ENCODE measurements at regions not wholly inside any gene's neighbourhood (a gene's known extent, or its start where the extent isn't known, plus 50 kb on each side); places are given as distances from the start of the nearest gene placed in this dataset.
"Not testable (repeated sequence)": the region's sequence is repeated elsewhere in the genome, so short reads cannot be mapped to it uniquely, and the experiment has no call there.

- no peaks in the 10 kb centered on the region for H3K9me3 ChIP-seq (ENCODE audit: control insufficient read depth in 1 of 2, low read length in 2 of 2)
- H3K27me3 ChIP-seq (ENCODE audit: insufficient read depth, low read length) = no peaks in the 10 kb centered on the region
- H3K4me3 ChIP-seq (ENCODE audit: low read length in 2 of 2) = no peak overlapping the region
- Mint-ChIP-seq H3K36me3 (no peaks in the 10 kb centered on the region), H3K4me1 (no peaks in the 10 kb centered on the region), H3K9me3 (no peaks in the 10 kb centered on the region), H3K27ac (no peak overlapping the region), H3K4me3 (no peak overlapping the region), H3K27me3 (peaks cover 3 to 11% of the 10 kb centered on the region in 2 donors)
- intact Hi-C loops (cut with micrococcal nuclease) = no loop called here
- POLR2A ChIA-PET (ENCODE audit: partially characterized antibody) = no interaction called here
- no peak overlapping the region for H3K27ac ChIP-seq (ENCODE audit: low read depth, low read length)
- H3K4me1 ChIP-seq (ENCODE audit: insufficient read depth, low read length) = no peaks in the 10 kb centered on the region
- no peaks in the 10 kb centered on the region for H3K36me3 ChIP-seq (ENCODE audit: insufficient read depth, low read length)
- CTCF ChIA-PET (ENCODE audit: partially characterized antibody) = no interaction called here
- DNase-seq = no peak
These were observed 323.4 kb upstream of the SFSWAP start for GRCh38 chr12:131387281-131388163.

GRCh38 chr12:131388164-131389053, 322.5 kb upstream of the SFSWAP start:
- intact Hi-C loops (cut with micrococcal nuclease); H3K4me1 ChIP-seq (ENCODE audit: insufficient read depth, low read length); DNase-seq; H3K4me1 Mint-ChIP-seq; H3K27ac ChIP-seq (ENCODE audit: low read depth, low read length); H3K9me3 Mint-ChIP-seq; H3K27me3 ChIP-seq (ENCODE audit: insufficient read depth, low read length); H3K36me3 ChIP-seq (ENCODE audit: insufficient read depth, low read length); H3K4me3 ChIP-seq (ENCODE audit: low read length in 2 of 2); CTCF ChIA-PET (ENCODE audit: partially characterized antibody); H3K36me3 Mint-ChIP-seq; POLR2A ChIA-PET (ENCODE audit: partially characterized antibody); H3K9me3 ChIP-seq (ENCODE audit: control insufficient read depth in 1 of 2, low read length in 2 of 2); H3K27ac Mint-ChIP-seq; H3K4me3 Mint-ChIP-seq: not testable (repeated sequence)
- peaks cover 3 to 11% of the 10 kb centered on the region in 2 donors for H3K27me3 Mint-ChIP-seq

- ChIA-PET POLR2A (ENCODE audit: partially characterized antibody) (no interaction called here), CTCF (ENCODE audit: partially characterized antibody) (no interaction called here)
- no peak overlapping the region for H3K4me3 Mint-ChIP-seq
- H3K9me3 Mint-ChIP-seq = peaks cover 0 to 5% (median 0%) of the 10 kb centered on the region in 8 donors
- DNase-seq = no peak
- H3K4me1 Mint-ChIP-seq = no peaks in the 10 kb centered on the region
- no peaks in the 10 kb centered on the region for H3K9me3 ChIP-seq (ENCODE audit: control insufficient read depth in 1 of 2, low read length in 2 of 2)
- H3K27me3 Mint-ChIP-seq = peaks cover 3 to 11% of the 10 kb centered on the region in 2 donors
- no peaks in the 10 kb centered on the region for H3K36me3 Mint-ChIP-seq
- no peaks in the 10 kb centered on the region for H3K36me3 ChIP-seq (ENCODE audit: insufficient read depth, low read length)
- no peak overlapping the region for H3K27ac ChIP-seq (ENCODE audit: low read depth, low read length)
- no peaks in the 10 kb centered on the region for H3K4me1 ChIP-seq (ENCODE audit: insufficient read depth, low read length)
- peak overlapping the region in 1 of 7 donors; percentile 23 for H3K27ac Mint-ChIP-seq
- no peak overlapping the region for H3K4me3 ChIP-seq (ENCODE audit: low read length in 2 of 2)
- no peaks in the 10 kb centered on the region for H3K27me3 ChIP-seq (ENCODE audit: insufficient read depth, low read length)
- intact Hi-C loops (cut with micrococcal nuclease) = no loop called here
These were observed 321.6 kb upstream of the SFSWAP start for GRCh38 chr12:131389054-131390013.

- Histone ChIP-seq H3K27me3 (ENCODE audit: insufficient read depth, low read length) (no peaks in the 10 kb centered on the region), H3K4me3 (ENCODE audit: low read length in 2 of 2) (no peak overlapping the region), H3K36me3 (ENCODE audit: insufficient read depth, low read length) (no peaks in the 10 kb centered on the region), H3K27ac (ENCODE audit: low read depth, low read length) (no peak overlapping the region), H3K9me3 (ENCODE audit: control insufficient read depth in 1 of 2, low read length in 2 of 2) (no peaks in the 10 kb centered on the region), H3K4me1 (ENCODE audit: insufficient read depth, low read length) (no peaks in the 10 kb centered on the region)
- DNase-seq = no peak
- no peak overlapping the region for H3K27ac Mint-ChIP-seq
- ChIA-PET POLR2A (ENCODE audit: partially characterized antibody) (no interaction called here), CTCF (ENCODE audit: partially characterized antibody) (no interaction called here)
- H3K4me1 Mint-ChIP-seq = no peaks in the 10 kb centered on the region
- peaks cover 0 to 5% (median 0%) of the 10 kb centered on the region in 8 donors for H3K9me3 Mint-ChIP-seq
- H3K27me3 Mint-ChIP-seq = peaks cover 3 to 11% of the 10 kb centered on the region in 2 donors
- no peaks in the 10 kb centered on the region for H3K36me3 Mint-ChIP-seq
- intact Hi-C loops (cut with micrococcal nuclease) = no loop called here
- no peak overlapping the region for H3K4me3 Mint-ChIP-seq
These were observed 320.2 kb upstream of the SFSWAP start for GRCh38 chr12:131390412-131391334.

GRCh38 chr12:131391399-131391798, 319.5 kb upstream of the SFSWAP start:
- CTCF ChIA-PET (ENCODE audit: partially characterized antibody) = no interaction called here
- POLR2A ChIA-PET (ENCODE audit: partially characterized antibody) = no interaction called here
- peaks cover 3 to 11% of the 10 kb centered on the region in 2 donors for H3K27me3 Mint-ChIP-seq
- H3K9me3 Mint-ChIP-seq = peaks cover 0 to 5% (median 0%) of the 10 kb centered on the region in 8 donors
- no peak overlapping the region for H3K4me3 Mint-ChIP-seq
- no peak overlapping the region for H3K27ac Mint-ChIP-seq
- no peaks in the 10 kb centered on the region for H3K36me3 Mint-ChIP-seq
- H3K9me3 ChIP-seq (ENCODE audit: control insufficient read depth in 1 of 2, low read length in 2 of 2) = no peaks in the 10 kb centered on the region
- H3K27ac ChIP-seq (ENCODE audit: low read depth, low read length) = no peak overlapping the region
- intact Hi-C loops (cut with micrococcal nuclease) = no loop called here
- no peaks in the 10 kb centered on the region for H3K4me1 ChIP-seq (ENCODE audit: insufficient read depth, low read length)
- H3K4me1 Mint-ChIP-seq = no peaks in the 10 kb centered on the region
- no peaks in the 10 kb centered on the region for H3K36me3 ChIP-seq (ENCODE audit: insufficient read depth, low read length)
- no peak for DNase-seq
- no peaks in the 10 kb centered on the region for H3K27me3 ChIP-seq (ENCODE audit: insufficient read depth, low read length)
- H3K4me3 ChIP-seq (ENCODE audit: low read length in 2 of 2) = no peak overlapping the region

- intact Hi-C loops (cut with micrococcal nuclease); DNase-seq; H3K36me3 Mint-ChIP-seq; H3K4me1 Mint-ChIP-seq; H3K27me3 ChIP-seq (ENCODE audit: insufficient read depth, low read length); H3K4me3 ChIP-seq (ENCODE audit: low read length in 2 of 2); H3K27ac ChIP-seq (ENCODE audit: low read depth, low read length); POLR2A ChIA-PET (ENCODE audit: partially characterized antibody); H3K4me3 Mint-ChIP-seq; H3K9me3 ChIP-seq (ENCODE audit: control insufficient read depth in 1 of 2, low read length in 2 of 2); H3K4me1 ChIP-seq (ENCODE audit: insufficient read depth, low read length); H3K36me3 ChIP-seq (ENCODE audit: insufficient read depth, low read length); H3K27ac Mint-ChIP-seq: not testable (repeated sequence)
- peaks cover 4 to 29% (median 17%) of the 10 kb centered on the region in 8 donors for H3K9me3 Mint-ChIP-seq
- H3K27me3 Mint-ChIP-seq = peaks cover 3 to 10% of the 10 kb centered on the region in 2 donors
- CTCF ChIA-PET (ENCODE audit: partially characterized antibody) = interaction anchor here (0.9 kb wide), 1 partner anchor 9 kb away, joined by 3 read pairs; no protein-coding TSS in a partner anchor
These were observed 316.1 kb upstream of the SFSWAP start for GRCh38 chr12:131394752-131395151.

Data from CD4-positive, alpha-beta memory T cell (primary cell).